Left lung (tissue), 4 donors: ENCODE measurements at regions not wholly inside any gene's neighbourhood (a gene's known extent, or its start where the extent isn't known, plus 50 kb on each side); places are given as distances from the start of the nearest gene placed in this dataset.

Source experiments
- ATAC-seq: fragments of 200-7000 bp; cut with Tn5 transposase; one replicate; pipeline ENCODE4 v1.9.1; 2020; ENCODE audit warnings: moderate library complexity
- DNase-seq, 4 donors: peaks; one replicate each; pipeline ENCODE4 v3.0.0-alpha.2; 2013 to 2020
- H3K27ac ChIP-seq, 2 donors: fragments of 200-600 bp; sonication (generic) in 1 of 2; one replicate each; pipeline versions ENCODE4 v1.5.0 to v1.8.0; 2020 to 2021
- H3K27me3 ChIP-seq, 2 donors: fragments of 200-600 bp; sonication (generic) in 1 of 2; one replicate each; pipeline versions ENCODE4 v1.5.0 to v1.8.0; 2020 to 2021
- H3K36me3 ChIP-seq, 2 donors: fragments of 200-600 bp; sonication (generic) in 1 of 2; one replicate each; pipeline versions ENCODE4 v1.5.0 to v1.8.0; 2020 to 2021
- H3K4me1 ChIP-seq, 2 donors: fragments of 200-600 bp; one replicate each; pipeline ENCODE4 v1.8.0; 2021
- H3K4me3 ChIP-seq, 2 donors: fragments of 200-600 bp; sonication (generic) in 1 of 2; one replicate each; pipeline versions ENCODE4 v1.5.0 to v1.8.0; 2020 to 2021; ENCODE audit warnings: mild to moderate bottlenecking in 1 of 2
- H3K9me3 ChIP-seq, 2 donors: fragments of 200-600 bp; sonication (generic) in 1 of 2; one replicate each; pipeline versions ENCODE4 v1.5.0 to v1.8.0; 2020 to 2021
- CTCF ChIP-seq, 2 donors: fragments of 200-600 bp; sonication (generic) in 1 of 2; IDR thresholded peaks; one replicate each; pipeline versions ENCODE4 v1.5.0 to v1.8.0; 2021; ENCODE audit warnings: antibody characterized with exemption in 2 of 2
- intact Hi-C, 2 donors: fragments of 100-400 bp; cut with DNase I; formaldehyde crosslinking; loops; one replicate each; pipeline versions ENCODE4 v1.11.2 to v1.14.2; 2022
- donor health status: DM: no; HTN: yes; CAD: no.
- donor health status: DM: no; HTN: no; CAD: no.

- intact Hi-C loops = no loop called here
Measured at GRCh38 chr20:39233755-39234154, 271.6 kb downstream of the DHX35 start.

GRCh38 chr20:39227416-39227815 is 265.3 kb downstream of the DHX35 start:
- H3K9me3 ChIP-seq = no peaks in the 10 kb centered on the region
- intact Hi-C loops = no loop called here
- TF ChIP-seq CTCF (IDR thresholded peaks at IDR 0.05) = no peak
- no peak overlapping the region for H3K27ac ChIP-seq
- H3K27me3 ChIP-seq = no peaks in the 10 kb centered on the region
- DNase-seq (no peak), ATAC-seq (no peak)
- H3K4me3 ChIP-seq = no peak overlapping the region
- H3K4me1 ChIP-seq = no peaks in the 10 kb centered on the region
- H3K36me3 ChIP-seq = no peaks in the 10 kb centered on the region

More at GRCh38 chr20:39233755-39234154, 271.6 kb downstream of the DHX35 start:
- Histone ChIP-seq H3K36me3 (no peaks in the 10 kb centered on the region), H3K9me3 (no peaks in the 10 kb centered on the region), H3K27ac (no peak overlapping the region), H3K4me3 (no peak overlapping the region), H3K4me1 (no peaks in the 10 kb centered on the region), H3K27me3 (no peaks in the 10 kb centered on the region)
- DNase-seq (no peak), ATAC-seq (no peak)
- TF ChIP-seq CTCF (IDR thresholded peaks at IDR 0.05) = no peak

GRCh38 chr20:39225978-39226377 is 263.8 kb downstream of the DHX35 start:
- Histone ChIP-seq H3K36me3 (no peaks in the 10 kb centered on the region), H3K27ac (no peak overlapping the region), H3K9me3 (no peaks in the 10 kb centered on the region), H3K4me3 (no peak overlapping the region), H3K27me3 (no peaks in the 10 kb centered on the region), H3K4me1 (no peaks in the 10 kb centered on the region)
- no peak for TF ChIP-seq CTCF (IDR thresholded peaks at IDR 0.05)
- no peak for ATAC-seq
- DNase-seq = no peak
- intact Hi-C loops = no loop called here

GRCh38 chr20:39225536-39225935 is 263.4 kb downstream of the DHX35 start:
- Histone ChIP-seq H3K36me3 (no peaks in the 10 kb centered on the region), H3K27me3 (peaks cover 0 to 2% of the 10 kb centered on the region in 2 donors), H3K9me3 (no peaks in the 10 kb centered on the region), H3K27ac (no peak overlapping the region), H3K4me1 (no peaks in the 10 kb centered on the region), H3K4me3 (no peak overlapping the region)
- intact Hi-C loops = no loop called here
- TF ChIP-seq CTCF (IDR thresholded peaks at IDR 0.05) = no peak
- ATAC-seq (no peak), DNase-seq (no peak)

GRCh38 chr20:39222101-39222500 is 260.0 kb downstream of the DHX35 start:
- intact Hi-C loops = no loop called here
- Histone ChIP-seq H3K27ac (no peak overlapping the region), H3K27me3 (peaks cover 0 to 5% of the 10 kb centered on the region in 2 donors), H3K4me3 (no peak overlapping the region), H3K4me1 (no peaks in the 10 kb centered on the region), H3K9me3 (no peaks in the 10 kb centered on the region), H3K36me3 (no peaks in the 10 kb centered on the region)
- ATAC-seq (no peak), DNase-seq (no peak)
- no peak for TF ChIP-seq CTCF (IDR thresholded peaks at IDR 0.05)
